AG10803 (cell line): ENCODE measurements at regions not wholly inside any gene's neighbourhood (a gene's known extent, or its start where the extent isn't known, plus 50 kb on each side); places are given as distances from the start of the nearest gene placed in this dataset.

ENCODE experiments used
- DNase-seq: peaks from one replicate; pipeline ENCODE4 v3.0.0; 2010; ENCODE audit warnings: low read depth
- H3K4me3 ChIP-seq: 2 replicates; pipeline ENCODE4 v1.5.1; 2011; ENCODE audit warnings: mild to moderate bottlenecking, low read length, control low read depth
- TF ChIP-seq, protein P1 (sequence below): conservative IDR thresholded peaks from 2 replicates; pipeline ENCODE4 v1.5.1; 2011; ENCODE audit warnings: mild to moderate bottlenecking, low read length, control low read depth, inconsistent platforms

DNA sequence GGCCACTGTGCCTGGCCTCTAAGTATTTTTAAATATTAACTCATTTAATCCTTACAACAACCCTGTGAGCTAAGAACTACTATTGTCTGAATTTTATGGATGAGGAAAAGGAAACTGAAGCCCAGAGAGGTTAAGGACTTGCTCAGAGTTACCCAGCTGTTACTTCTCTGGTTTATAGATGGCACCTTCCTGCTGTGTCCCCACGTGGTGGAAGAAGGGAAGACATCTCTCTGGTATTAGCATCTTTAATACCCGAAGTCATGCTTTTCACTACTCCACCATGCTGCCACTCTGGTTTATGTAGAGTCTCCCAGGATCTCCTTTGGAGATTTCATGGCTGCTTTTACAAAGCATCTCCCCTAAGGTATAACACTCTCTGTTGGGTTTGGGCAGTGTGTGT lies 105.5 kb upstream of the MKLN1 start:
- H3K4me3 ChIP-seq = no peak overlapping the region
- no peak for DNase-seq
- TF ChIP-seq, protein P1, sequence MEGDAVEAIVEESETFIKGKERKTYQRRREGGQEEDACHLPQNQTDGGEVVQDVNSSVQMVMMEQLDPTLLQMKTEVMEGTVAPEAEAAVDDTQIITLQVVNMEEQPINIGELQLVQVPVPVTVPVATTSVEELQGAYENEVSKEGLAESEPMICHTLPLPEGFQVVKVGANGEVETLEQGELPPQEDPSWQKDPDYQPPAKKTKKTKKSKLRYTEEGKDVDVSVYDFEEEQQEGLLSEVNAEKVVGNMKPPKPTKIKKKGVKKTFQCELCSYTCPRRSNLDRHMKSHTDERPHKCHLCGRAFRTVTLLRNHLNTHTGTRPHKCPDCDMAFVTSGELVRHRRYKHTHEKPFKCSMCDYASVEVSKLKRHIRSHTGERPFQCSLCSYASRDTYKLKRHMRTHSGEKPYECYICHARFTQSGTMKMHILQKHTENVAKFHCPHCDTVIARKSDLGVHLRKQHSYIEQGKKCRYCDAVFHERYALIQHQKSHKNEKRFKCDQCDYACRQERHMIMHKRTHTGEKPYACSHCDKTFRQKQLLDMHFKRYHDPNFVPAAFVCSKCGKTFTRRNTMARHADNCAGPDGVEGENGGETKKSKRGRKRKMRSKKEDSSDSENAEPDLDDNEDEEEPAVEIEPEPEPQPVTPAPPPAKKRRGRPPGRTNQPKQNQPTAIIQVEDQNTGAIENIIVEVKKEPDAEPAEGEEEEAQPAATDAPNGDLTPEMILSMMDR = no peak

DNA sequence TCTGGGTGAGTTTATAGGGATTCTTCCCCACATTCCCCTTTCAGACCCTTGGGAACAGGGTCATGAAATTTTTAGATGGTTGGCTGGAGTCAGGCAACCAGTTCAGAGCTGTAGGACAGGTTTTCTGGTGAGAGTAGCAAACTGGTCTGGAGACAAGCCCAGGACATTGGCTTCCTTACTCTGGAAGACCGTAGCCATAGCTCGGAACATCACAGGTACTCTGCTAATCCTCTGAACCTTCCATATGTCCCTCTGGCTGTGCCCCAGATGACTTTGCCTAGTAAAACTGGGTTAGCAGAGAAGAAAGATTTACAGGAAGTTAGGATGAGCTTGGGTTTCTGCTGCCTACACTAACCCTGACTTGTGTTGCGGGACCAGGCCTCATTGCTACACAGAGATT lies 104.5 kb upstream of the MKLN1 start:
- no peak for DNase-seq
- no peak overlapping the region for H3K4me3 ChIP-seq
- TF ChIP-seq, protein P1 = no peak

DNA sequence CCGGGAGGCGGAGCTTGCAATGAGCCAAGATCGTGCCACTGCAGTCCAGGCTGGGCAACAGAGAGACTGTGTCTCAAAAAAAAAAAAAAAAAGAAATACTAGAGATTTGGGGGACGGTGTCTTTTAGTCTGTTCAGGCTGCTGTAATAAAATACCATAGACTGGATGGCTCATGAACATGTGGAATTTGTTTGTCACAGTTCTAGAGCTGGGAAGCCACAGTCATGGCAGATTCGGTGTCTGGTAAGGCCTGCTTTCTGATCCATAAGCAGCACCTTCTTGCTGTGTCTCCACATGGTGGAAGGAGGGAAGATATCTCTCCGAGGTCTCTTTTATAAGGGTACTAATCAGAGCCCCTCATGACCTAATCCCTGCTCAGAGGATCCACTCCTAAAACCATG lies 102.7 kb upstream of the MKLN1 start:
- TF ChIP-seq, protein P1 = no peak
- DNase-seq = peak; percentile 67
- H3K4me3 ChIP-seq = no peak overlapping the region

DNA sequence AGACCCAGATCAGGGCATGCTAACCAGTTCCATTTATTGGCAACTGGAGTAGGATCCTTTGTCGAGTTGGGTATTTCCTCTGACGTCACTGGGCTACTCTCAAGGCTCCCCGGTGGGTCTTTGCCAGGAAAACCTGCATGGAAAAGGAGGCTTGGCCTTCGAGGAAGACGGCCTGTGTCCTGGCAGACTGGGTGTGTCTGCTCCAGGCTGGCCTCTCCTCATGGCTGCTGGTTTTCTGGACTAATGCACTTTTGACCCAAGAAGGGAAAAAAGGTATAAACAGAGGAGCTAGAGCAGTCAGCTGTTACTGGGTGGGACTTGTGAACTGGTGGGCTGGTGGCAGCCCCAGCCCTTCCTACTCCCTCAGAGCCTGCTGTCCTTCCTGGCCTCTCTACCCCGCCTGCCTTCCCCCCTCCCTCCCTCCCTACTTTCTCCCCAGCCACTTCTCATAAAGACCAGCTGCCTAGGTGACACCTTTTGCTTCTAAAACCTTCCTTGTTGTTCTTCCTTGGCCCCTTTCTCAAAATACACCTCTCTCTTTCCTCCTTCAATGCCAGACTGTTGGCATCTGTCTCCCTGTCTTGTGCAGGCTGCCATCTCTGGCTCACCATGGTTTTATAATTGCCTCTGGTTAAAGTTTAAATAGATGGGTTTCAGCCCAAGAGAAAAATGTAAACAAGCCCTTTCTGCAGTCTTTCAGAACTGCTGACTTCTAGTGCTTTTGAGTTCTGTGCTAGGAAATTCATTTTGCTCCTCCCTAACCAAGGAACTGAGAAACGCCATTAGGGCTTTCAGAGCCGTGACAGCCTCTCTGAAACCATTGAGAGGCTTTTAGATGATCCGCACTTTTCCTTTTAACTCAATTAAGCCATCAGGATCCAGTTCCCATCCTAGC lies 101.8 kb upstream of the MKLN1 start:
- peak; percentile 67 for DNase-seq
- TF ChIP-seq, protein P1 = no peak
- no peak overlapping the region for H3K4me3 ChIP-seq

DNA sequence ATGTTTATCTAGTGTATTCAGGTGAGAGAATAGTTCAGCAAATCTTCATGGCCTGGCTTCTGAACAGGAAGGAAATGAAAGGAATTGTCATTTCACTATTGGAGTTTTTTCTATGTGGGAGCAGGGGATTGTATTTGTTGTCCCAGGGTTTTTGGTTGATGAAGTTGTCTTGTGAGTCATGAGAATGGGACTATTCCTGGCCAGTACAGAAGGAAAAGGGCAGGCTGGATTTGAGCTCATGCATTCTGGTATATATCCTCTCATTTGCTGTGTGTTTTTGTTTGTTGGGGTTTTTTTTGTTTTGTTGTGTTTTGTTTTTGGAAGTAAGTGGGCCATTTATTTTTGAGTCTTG lies 101.2 kb upstream of the MKLN1 start:
- no peak for DNase-seq
- TF ChIP-seq, protein P1 = no peak
- no peak overlapping the region for H3K4me3 ChIP-seq

DNA sequence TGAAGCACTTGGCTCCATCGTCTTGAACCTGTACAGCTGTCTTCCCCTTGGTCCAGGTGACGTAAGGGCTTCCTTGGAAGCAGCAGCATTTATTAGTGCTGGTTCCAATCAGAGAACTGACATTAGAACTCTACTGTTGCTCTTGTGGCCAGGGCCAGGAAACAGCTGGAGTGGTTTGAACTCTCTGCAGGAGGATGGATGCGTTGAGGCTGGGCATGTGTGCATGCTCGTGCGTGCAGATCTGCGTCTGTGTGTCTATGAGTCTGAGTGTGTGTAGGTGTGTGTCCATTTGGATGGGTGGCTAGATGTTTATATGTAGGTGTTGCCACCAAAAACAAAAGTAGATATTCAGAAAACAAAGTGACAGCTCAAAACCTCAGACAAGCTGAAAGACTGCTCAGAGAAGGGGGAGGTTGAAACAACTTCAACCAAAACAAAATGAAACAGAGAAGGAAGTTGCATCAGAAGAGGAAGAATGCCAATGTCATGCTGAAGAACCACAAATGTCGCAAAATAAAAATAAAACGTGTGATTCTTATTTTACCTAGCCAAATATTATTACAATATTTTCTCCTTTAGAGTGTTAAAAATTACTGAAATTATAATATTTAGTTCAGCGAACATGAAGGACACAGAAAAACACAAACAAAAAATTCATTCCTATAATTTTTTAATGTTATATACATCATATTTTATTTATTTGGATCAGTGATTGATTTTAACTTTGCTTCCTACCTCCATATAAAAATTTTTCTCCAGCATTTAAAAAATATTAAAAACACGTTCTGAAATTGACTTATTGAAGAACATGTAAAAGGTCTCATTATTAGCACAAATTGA lies 96.1 kb upstream of the MKLN1 start:
- H3K4me3 ChIP-seq = no peak overlapping the region
- TF ChIP-seq, protein P1 = no peak
- peak; percentile 75 for DNase-seq
